Large intestine (tissue), 3 donors: ENCODE measurements at regions not wholly inside any gene's neighbourhood (a gene's known extent, or its start where the extent isn't known, plus 50 kb on each side); places are given as distances from the start of the nearest gene placed in this dataset.

Source experiments
- DNase-seq, 2 donors: peaks; one replicate each; pipeline versions ENCODE4 v3.0.0 to v3.0.0-alpha.2; 2013
- H3K27ac ChIP-seq: one replicate; pipeline ENCODE4 v1.5.1; 2013; ENCODE audit warnings: low read length
- H3K27me3 ChIP-seq: 2 replicates; pipeline ENCODE4 v1.6.1; 2013; ENCODE audit warnings: low read length; ENCODE audit not compliant: control insufficient read depth, insufficient read depth
- H3K36me3 ChIP-seq: 2 replicates; pipeline ENCODE4 v1.6.1; 2013; ENCODE audit warnings: low read length; ENCODE audit not compliant: control insufficient read depth, insufficient read depth
- H3K4me1 ChIP-seq: one replicate; pipeline ENCODE4 v1.6.1; 2013; ENCODE audit warnings: low read length; ENCODE audit not compliant: control insufficient read depth, insufficient read depth
- H3K4me3 ChIP-seq: one replicate; pipeline ENCODE4 v1.5.1; 2013; ENCODE audit warnings: low read length
- H3K9me3 ChIP-seq: one replicate; pipeline ENCODE4 v1.6.1; 2013; ENCODE audit warnings: mild to moderate bottlenecking, low read depth, low read length, moderate library complexity; ENCODE audit not compliant: control insufficient read depth
- WGBS: methylation state at CpG from one replicate; pipeline ENCODE4 v1.1.5; 2013; ENCODE audit warnings: low lambda C conversion rate; ENCODE audit not compliant: insufficient coverage; 5-methylcytosine and 5-hydroxymethylcytosine counted together

GRCh38 chr3:31230425-31231223 is 302.1 kb upstream of the STT3B start:
- peaks cover 4% of the 10 kb centered on the region for H3K27me3 ChIP-seq
- H3K4me3 ChIP-seq = no peak overlapping the region
- DNase-seq = no peak
- 43% methylated on average over 1 of the region's 3 CpGs for WGBS
- no peaks in the 10 kb centered on the region for H3K9me3 ChIP-seq
- H3K4me1 ChIP-seq = no peaks in the 10 kb centered on the region
- no peak overlapping the region for H3K27ac ChIP-seq
- H3K36me3 ChIP-seq = no peaks in the 10 kb centered on the region

GRCh38 chr3:31232055-31233025 is 300.4 kb upstream of the STT3B start:
- H3K9me3 ChIP-seq = no peaks in the 10 kb centered on the region
- DNase-seq = no peak
- WGBS = no CpG with 5 or more reads among the region's 12 CpGs
- peaks cover 7% of the 10 kb centered on the region for H3K27me3 ChIP-seq
- no peak overlapping the region for H3K27ac ChIP-seq
- no peak overlapping the region for H3K4me3 ChIP-seq
- H3K4me1 ChIP-seq = no peaks in the 10 kb centered on the region
- no peaks in the 10 kb centered on the region for H3K36me3 ChIP-seq

GRCh38 chr3:31234145-31234544 is 298.6 kb upstream of the STT3B start:
- Histone ChIP-seq H3K4me3 (no peak overlapping the region), H3K27me3 (peaks cover 7% of the 10 kb centered on the region), H3K27ac (no peak overlapping the region), H3K4me1 (no peaks in the 10 kb centered on the region), H3K9me3 (no peaks in the 10 kb centered on the region), H3K36me3 (no peaks in the 10 kb centered on the region)
- no CpG with 5 or more reads among the region's 6 CpGs for WGBS
- DNase-seq = no peak

- H3K27ac ChIP-seq = no peak overlapping the region
- no peak for DNase-seq
- WGBS = no CpG with 5 or more reads among the region's 3 CpGs
These were observed 297.5 kb upstream of the STT3B start for GRCh38 chr3:31235062-31235700.

GRCh38 chr3:31237887-31238286 is 294.8 kb upstream of the STT3B start:
- WGBS = 100% methylated on average over 1 of the region's 4 CpGs
- Histone ChIP-seq H3K36me3 (no peaks in the 10 kb centered on the region), H3K4me3 (no peak overlapping the region), H3K4me1 (no peaks in the 10 kb centered on the region), H3K27me3 (peaks cover 9% of the 10 kb centered on the region), H3K9me3 (no peaks in the 10 kb centered on the region), H3K27ac (no peak overlapping the region)
- DNase-seq = no peak

More at GRCh38 chr3:31235062-31235700, 297.5 kb upstream of the STT3B start:
- no peaks in the 10 kb centered on the region for H3K4me1 ChIP-seq
- H3K9me3 ChIP-seq = no peaks in the 10 kb centered on the region
- peaks cover 7% of the 10 kb centered on the region for H3K27me3 ChIP-seq
- H3K4me3 ChIP-seq = no peak overlapping the region
- no peaks in the 10 kb centered on the region for H3K36me3 ChIP-seq

- Histone ChIP-seq H3K9me3 (no peaks in the 10 kb centered on the region), H3K27me3 (peaks cover 8% of the 10 kb centered on the region), H3K4me3 (no peak overlapping the region), H3K36me3 (no peaks in the 10 kb centered on the region), H3K27ac (no peak overlapping the region), H3K4me1 (no peaks in the 10 kb centered on the region)
- DNase-seq = no peak
- WGBS = 100% methylated on average over 1 of the region's 5 CpGs
These were observed 292.7 kb upstream of the STT3B start for GRCh38 chr3:31240013-31240412.

GRCh38 chr3:31240466-31240865 is 292.3 kb upstream of the STT3B start:
- WGBS = no CpG with 5 or more reads among the region's 1 CpG
- Histone ChIP-seq H3K27ac (no peak overlapping the region), H3K36me3 (no peaks in the 10 kb centered on the region), H3K4me3 (no peak overlapping the region), H3K27me3 (peaks cover 4% of the 10 kb centered on the region), H3K4me1 (no peaks in the 10 kb centered on the region), H3K9me3 (no peaks in the 10 kb centered on the region)
- no peak for DNase-seq

GRCh38 chr3:31240874-31241273 is 291.9 kb upstream of the STT3B start:
- no peak for DNase-seq
- no peaks in the 10 kb centered on the region for H3K36me3 ChIP-seq
- no peak overlapping the region for H3K4me3 ChIP-seq
- no peak overlapping the region for H3K27ac ChIP-seq
- WGBS = 70% methylated on average over 1 of the region's 1 CpG
- H3K4me1 ChIP-seq = no peaks in the 10 kb centered on the region
- H3K9me3 ChIP-seq = no peaks in the 10 kb centered on the region
- peaks cover 4% of the 10 kb centered on the region for H3K27me3 ChIP-seq

GRCh38 chr3:31241533-31241932 is 291.2 kb upstream of the STT3B start:
- H3K4me3 ChIP-seq = no peak overlapping the region
- H3K27ac ChIP-seq = no peak overlapping the region
- H3K36me3 ChIP-seq = no peaks in the 10 kb centered on the region
- DNase-seq = no peak
- WGBS = no CpG with 5 or more reads among the region's 3 CpGs
- no peaks in the 10 kb centered on the region for H3K9me3 ChIP-seq
- H3K4me1 ChIP-seq = no peaks in the 10 kb centered on the region
- H3K27me3 ChIP-seq = peaks cover 4% of the 10 kb centered on the region
